Nephron progenitor cell (in vitro differentiated cells): ENCODE measurements at regions not wholly inside any gene's neighbourhood (a gene's known extent, or its start where the extent isn't known, plus 50 kb on each side); places are given as distances from the start of the nearest gene placed in this dataset.

ENCODE experiments used
- DNase-seq: peaks from one replicate; pipeline ENCODE4 v3.0.0; 2021
- H3K27ac Mint-ChIP-seq: 2 replicates; pipeline ENCODE4 v1.8.0; 2021; ENCODE audit warnings: mild to moderate bottlenecking, moderate library complexity, mixed read lengths
- H3K27me3 Mint-ChIP-seq: 2 replicates; pipeline ENCODE4 v1.8.0; 2021; ENCODE audit warnings: mild to moderate bottlenecking, low read depth, mixed read lengths; ENCODE audit not compliant: poor library complexity
- H3K36me3 Mint-ChIP-seq: 2 replicates; pipeline ENCODE4 v1.8.0; 2021; ENCODE audit warnings: low read depth, mixed read lengths
- H3K4me1 Mint-ChIP-seq: 2 replicates; pipeline ENCODE4 v1.8.0; 2021; ENCODE audit warnings: mixed read lengths
- H3K4me3 Mint-ChIP-seq: 2 replicates; pipeline ENCODE4 v1.8.0; 2021; ENCODE audit warnings: mild to moderate bottlenecking, moderate library complexity, mixed read lengths
- H3K9me3 Mint-ChIP-seq: 2 replicates; pipeline ENCODE4 v1.8.0; 2021; ENCODE audit warnings: mild to moderate bottlenecking, moderate library complexity, mixed read lengths
- CTCF ChIP-seq: fragments of 200-600 bp; sonication (generic); IDR thresholded peaks from 2 replicates; pipeline ENCODE4 v1.5.0; 2021; ENCODE audit warnings: antibody characterized with exemption

- TF ChIP-seq CTCF, result no peak
- H3K9me3 Mint-ChIP-seq, result peaks cover 8% of the 10 kb centered on the region
- no peaks in the 10 kb centered on the region for H3K36me3 Mint-ChIP-seq
- no peak for DNase-seq
- no peak overlapping the region for H3K27ac Mint-ChIP-seq
- peaks cover 76% of the 10 kb centered on the region for H3K27me3 Mint-ChIP-seq
- H3K4me3 Mint-ChIP-seq, result no peak overlapping the region
- peaks cover 14% of the 10 kb centered on the region for H3K4me1 Mint-ChIP-seq
Observed at GRCh38 chr17:56675876-56676660, 82.6 kb downstream of the NOG start.

GRCh38 chr17:56676810-56677209, 83.3 kb downstream of the NOG start:
- no peak for TF ChIP-seq CTCF
- H3K27me3 Mint-ChIP-seq, result peaks cover 75% of the 10 kb centered on the region
- peaks cover 14% of the 10 kb centered on the region for H3K4me1 Mint-ChIP-seq
- no peak for DNase-seq
- no peak overlapping the region for H3K4me3 Mint-ChIP-seq
- no peaks in the 10 kb centered on the region for H3K36me3 Mint-ChIP-seq
- peaks cover 8% of the 10 kb centered on the region for H3K9me3 Mint-ChIP-seq
- no peak overlapping the region for H3K27ac Mint-ChIP-seq

GRCh38 chr17:56678249-56679114, 85.0 kb downstream of the NOG start:
- Mint-ChIP-seq H3K4me1 (peaks cover 14% of the 10 kb centered on the region), H3K27me3 (peaks cover 65% of the 10 kb centered on the region), H3K27ac (peak overlapping the region; percentile 37), H3K9me3 (no peaks in the 10 kb centered on the region), H3K4me3 (peak overlapping the region; percentile 89), H3K36me3 (no peaks in the 10 kb centered on the region)
- TF ChIP-seq CTCF, result no peak
- peak; percentile 52 for DNase-seq

GRCh38 chr17:56679115-56679776, 85.7 kb downstream of the NOG start:
- H3K9me3 Mint-ChIP-seq, result no peaks in the 10 kb centered on the region
- DNase-seq, result peak; percentile 23
- H3K27me3 Mint-ChIP-seq, result peaks cover 68% of the 10 kb centered on the region
- H3K4me1 Mint-ChIP-seq, result peaks cover 14% of the 10 kb centered on the region
- TF ChIP-seq CTCF, result peak; percentile 63
- H3K36me3 Mint-ChIP-seq, result no peaks in the 10 kb centered on the region
- H3K27ac Mint-ChIP-seq, result no peak overlapping the region
- peak overlapping the region; percentile 89 for H3K4me3 Mint-ChIP-seq

- Mint-ChIP-seq H3K27ac (no peak overlapping the region), H3K9me3 (no peaks in the 10 kb centered on the region), H3K27me3 (peaks cover 63% of the 10 kb centered on the region), H3K4me1 (peaks cover 14% of the 10 kb centered on the region), H3K36me3 (no peaks in the 10 kb centered on the region), H3K4me3 (no peak overlapping the region)
- TF ChIP-seq CTCF, result no peak
- DNase-seq, result no peak
Observed at GRCh38 chr17:56679777-56680422, 86.4 kb downstream of the NOG start.
